ENCODE measurements at regions not wholly inside any gene's neighbourhood (a gene's known extent, or its start where the extent isn't known, plus 50 kb on each side); places are given as distances from the start of the nearest gene placed in this dataset.

DNA sequence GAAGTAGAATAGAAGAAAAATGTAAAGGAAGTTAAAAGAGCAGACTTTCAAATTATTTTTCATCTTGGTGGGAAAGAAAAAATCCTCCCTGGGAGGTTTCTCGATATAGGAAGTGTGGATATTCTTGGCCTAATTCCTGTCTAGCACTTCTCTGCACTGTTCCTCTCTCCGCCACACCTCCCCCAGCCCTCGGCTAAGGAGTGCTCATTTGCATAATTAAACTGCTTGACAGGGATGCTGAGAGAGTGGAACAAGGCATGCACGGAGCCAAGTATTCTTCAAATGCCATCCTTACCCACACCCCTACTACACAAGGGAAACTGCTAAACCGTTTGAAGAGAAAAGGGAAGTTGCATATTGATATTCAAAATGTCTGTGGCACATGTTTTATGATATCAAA, 511.0 kb upstream of the HTR2A start:
- WGBS, 2 donors: 42% methylated on average over 5 of the region's 5 CpGs
- no peak for DNase-seq
- Histone ChIP-seq H3K4me1 (ENCODE audit: control insufficient read depth in 1 of 2, insufficient read depth in 2 of 2, low read length in 2 of 2) (no peaks in the 10 kb centered on the region), H3K27ac (ENCODE audit: low read depth in 1 of 2, low read length in 2 of 2) (no peak overlapping the region), H3K4me3 (ENCODE audit: low read length in 2 of 2) (no peak overlapping the region), H3K36me3 (ENCODE audit: control insufficient read depth in 1 of 2, insufficient read depth in 2 of 2, low read length in 1 of 2) (no peaks in the 10 kb centered on the region), H3K9me3 (ENCODE audit: control insufficient read depth, low read length) (no peaks in the 10 kb centered on the region), H3K27me3 (ENCODE audit: control insufficient read depth in 1 of 2, insufficient read depth in 2 of 2, low read length in 1 of 2) (no peaks in the 10 kb centered on the region)
- intact Hi-C loops (cut with DNase I): no loop called here
- no peak for ATAC-seq (ENCODE audit: low FRiP score)

DNA sequence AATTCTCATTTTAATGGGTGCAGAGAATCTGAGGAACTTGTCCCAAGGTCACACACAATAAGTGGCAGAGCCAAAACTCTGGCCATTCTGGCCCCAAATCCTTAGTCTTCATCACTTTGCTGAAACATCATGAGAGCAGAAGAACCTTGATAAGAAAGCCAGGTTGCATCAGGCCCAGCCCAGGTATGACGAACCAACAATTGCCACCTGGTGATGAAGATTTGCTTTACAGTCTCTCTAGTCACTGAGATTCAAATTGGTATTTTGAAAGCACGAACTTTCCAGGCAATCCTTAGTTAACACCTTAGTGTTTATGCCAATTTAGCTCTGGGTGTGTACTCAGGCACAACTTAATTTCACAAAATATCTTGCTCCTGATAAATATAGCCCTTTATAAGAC, 502.7 kb upstream of the HTR2A start:
- no peaks in the 10 kb centered on the region for H3K9me3 ChIP-seq (ENCODE audit: control insufficient read depth, low read length)
- H3K4me1 ChIP-seq (ENCODE audit: control insufficient read depth in 1 of 2, insufficient read depth in 2 of 2, low read length in 2 of 2): no peaks in the 10 kb centered on the region
- no peak overlapping the region for H3K27ac ChIP-seq (ENCODE audit: low read depth in 1 of 2, low read length in 2 of 2)
- ATAC-seq (ENCODE audit: low FRiP score) (no peak), DNase-seq (no peak)
- no peaks in the 10 kb centered on the region for H3K27me3 ChIP-seq (ENCODE audit: control insufficient read depth in 1 of 2, insufficient read depth in 2 of 2, low read length in 1 of 2)
- no peaks in the 10 kb centered on the region for H3K36me3 ChIP-seq (ENCODE audit: control insufficient read depth in 1 of 2, insufficient read depth in 2 of 2, low read length in 1 of 2)
- H3K4me3 ChIP-seq (ENCODE audit: low read length in 2 of 2): no peak overlapping the region
- intact Hi-C loops (cut with DNase I): no loop called here
- WGBS, 2 donors: 35 to 49% methylated on average over 2 of the region's 2 CpGs

DNA sequence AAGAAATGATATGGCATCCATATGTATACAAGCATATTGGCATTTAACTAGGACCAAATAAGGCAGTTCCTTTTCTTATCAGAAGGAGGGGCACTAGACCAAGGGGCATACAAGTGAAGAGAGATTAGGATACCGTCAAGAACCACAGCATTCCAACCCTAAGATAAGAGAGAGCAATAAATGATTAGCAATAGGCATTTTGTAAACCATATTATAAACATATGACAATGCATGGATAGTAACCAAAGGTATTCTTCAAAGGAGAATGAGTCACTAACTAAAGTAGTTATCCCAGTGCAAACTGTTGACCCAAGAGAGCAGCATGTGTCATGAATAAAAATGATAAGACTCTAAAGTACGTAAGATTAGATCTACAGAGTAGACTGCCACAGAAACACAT, 500.9 kb upstream of the HTR2A start:
- intact Hi-C loops (cut with DNase I): no loop called here
- Histone ChIP-seq H3K4me3 (ENCODE audit: low read length in 2 of 2) (no peak overlapping the region), H3K27ac (ENCODE audit: low read depth in 1 of 2, low read length in 2 of 2) (no peak overlapping the region), H3K9me3 (ENCODE audit: control insufficient read depth, low read length) (no peaks in the 10 kb centered on the region), H3K27me3 (ENCODE audit: control insufficient read depth in 1 of 2, insufficient read depth in 2 of 2, low read length in 1 of 2) (no peaks in the 10 kb centered on the region), H3K4me1 (ENCODE audit: control insufficient read depth in 1 of 2, insufficient read depth in 2 of 2, low read length in 2 of 2) (no peaks in the 10 kb centered on the region), H3K36me3 (ENCODE audit: control insufficient read depth in 1 of 2, insufficient read depth in 2 of 2, low read length in 1 of 2) (no peaks in the 10 kb centered on the region)
- ATAC-seq (ENCODE audit: low FRiP score) (no peak), DNase-seq (no peak)
- WGBS, 2 donors: 22 to 26% methylated on average over 2 of the region's 2 CpGs

DNA sequence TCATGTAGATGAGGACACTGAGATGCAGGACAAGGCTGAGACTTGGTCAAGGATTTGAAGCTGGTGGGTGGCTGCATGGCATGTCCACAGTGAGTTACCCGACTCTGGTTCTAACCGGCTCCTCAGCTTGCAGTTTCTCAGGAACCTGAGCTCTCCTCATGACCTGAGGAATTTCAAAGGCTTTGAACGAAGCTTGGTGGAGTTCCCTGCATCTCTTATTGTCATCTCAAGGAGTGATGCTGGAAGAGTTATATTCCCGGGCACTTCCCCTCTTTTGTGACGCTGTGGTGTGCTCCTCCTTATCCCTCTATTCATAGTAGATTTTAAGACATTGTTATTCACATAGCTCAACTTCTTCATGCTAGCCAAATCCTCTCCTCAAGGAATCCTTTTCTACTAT, 500.1 kb upstream of the HTR2A start:
- WGBS, 2 donors: 59 to 61% methylated on average over 5 of the region's 5 CpGs
- H3K36me3 ChIP-seq (ENCODE audit: control insufficient read depth in 1 of 2, insufficient read depth in 2 of 2, low read length in 1 of 2): no peaks in the 10 kb centered on the region
- DNase-seq (no peak), ATAC-seq (ENCODE audit: low FRiP score) (no peak)
- no peak overlapping the region for H3K27ac ChIP-seq (ENCODE audit: low read depth in 1 of 2, low read length in 2 of 2)
- H3K4me1 ChIP-seq (ENCODE audit: control insufficient read depth in 1 of 2, insufficient read depth in 2 of 2, low read length in 2 of 2): no peaks in the 10 kb centered on the region
- intact Hi-C loops (cut with DNase I): no loop called here
- H3K9me3 ChIP-seq (ENCODE audit: control insufficient read depth, low read length): no peaks in the 10 kb centered on the region
- H3K4me3 ChIP-seq (ENCODE audit: low read length in 2 of 2): no peak overlapping the region
- no peaks in the 10 kb centered on the region for H3K27me3 ChIP-seq (ENCODE audit: control insufficient read depth in 1 of 2, insufficient read depth in 2 of 2, low read length in 1 of 2)

DNA sequence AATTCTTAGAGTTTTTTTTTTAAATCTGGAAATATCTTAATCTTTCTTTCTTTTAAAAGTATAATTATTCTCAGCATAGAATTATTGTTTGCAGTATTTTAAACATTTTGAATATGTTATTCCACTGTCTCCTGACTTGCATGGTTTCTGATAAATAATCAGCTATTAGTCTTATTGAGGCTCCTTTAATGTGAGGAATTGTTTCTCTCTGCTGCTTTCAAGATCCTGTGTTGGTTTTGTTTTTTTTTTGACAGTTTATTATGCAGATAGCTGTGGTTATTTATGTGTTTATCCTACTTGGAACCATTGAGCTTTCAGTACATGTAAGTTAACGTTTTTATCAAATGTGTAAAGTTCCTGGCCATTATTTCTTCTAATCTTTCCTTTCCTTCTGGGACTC, 477.9 kb upstream of the HTR2A start:
- intact Hi-C loops (cut with DNase I): no loop called here
- Histone ChIP-seq H3K27me3 (ENCODE audit: control insufficient read depth in 1 of 2, insufficient read depth in 2 of 2, low read length in 1 of 2) (no peaks in the 10 kb centered on the region), H3K36me3 (ENCODE audit: control insufficient read depth in 1 of 2, insufficient read depth in 2 of 2, low read length in 1 of 2) (no peaks in the 10 kb centered on the region), H3K4me1 (ENCODE audit: control insufficient read depth in 1 of 2, insufficient read depth in 2 of 2, low read length in 2 of 2) (no peaks in the 10 kb centered on the region), H3K9me3 (ENCODE audit: control insufficient read depth, low read length) (peaks cover 1% of the 10 kb centered on the region), H3K4me3 (ENCODE audit: low read length in 2 of 2) (no peak overlapping the region), H3K27ac (ENCODE audit: low read depth in 1 of 2, low read length in 2 of 2) (no peak overlapping the region)
- no peak for ATAC-seq (ENCODE audit: low FRiP score)
- 58 to 67% methylated on average over 1 of the region's 1 CpG for WGBS, 2 donors
- no peak for DNase-seq

DNA sequence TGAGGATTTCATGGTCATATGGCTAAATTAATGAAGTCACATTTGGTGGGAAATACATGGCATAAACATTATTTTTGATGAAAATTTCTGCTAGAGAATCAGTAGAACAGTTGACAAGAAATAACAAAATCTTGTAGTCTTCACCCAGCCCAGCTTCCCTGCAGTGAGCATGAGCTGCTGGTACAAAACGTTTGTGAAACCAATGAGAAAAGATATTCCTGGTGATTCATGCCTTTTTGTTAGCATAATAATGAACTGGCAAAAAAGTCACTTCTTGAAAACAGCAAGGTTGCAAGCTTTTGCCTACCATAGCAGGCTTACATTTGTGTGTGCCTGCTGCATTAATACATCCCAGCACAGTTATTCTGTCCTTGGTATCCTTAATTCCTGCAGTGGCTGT, 475.9 kb upstream of the HTR2A start:
- Histone ChIP-seq H3K4me1 (ENCODE audit: control insufficient read depth in 1 of 2, insufficient read depth in 2 of 2, low read length in 2 of 2) (no peaks in the 10 kb centered on the region), H3K4me3 (ENCODE audit: low read length in 2 of 2) (no peak overlapping the region), H3K27me3 (ENCODE audit: control insufficient read depth in 1 of 2, insufficient read depth in 2 of 2, low read length in 1 of 2) (no peaks in the 10 kb centered on the region), H3K9me3 (ENCODE audit: control insufficient read depth, low read length) (peaks cover 1% of the 10 kb centered on the region), H3K27ac (ENCODE audit: low read depth in 1 of 2, low read length in 2 of 2) (no peak overlapping the region), H3K36me3 (ENCODE audit: control insufficient read depth in 1 of 2, insufficient read depth in 2 of 2, low read length in 1 of 2) (no peaks in the 10 kb centered on the region)
- DNase-seq: no peak
- intact Hi-C loops (cut with DNase I): no loop called here
- 4 to 6% methylated on average over 1 of the region's 1 CpG for WGBS, 2 donors
- no peak for ATAC-seq (ENCODE audit: low FRiP score)

DNA sequence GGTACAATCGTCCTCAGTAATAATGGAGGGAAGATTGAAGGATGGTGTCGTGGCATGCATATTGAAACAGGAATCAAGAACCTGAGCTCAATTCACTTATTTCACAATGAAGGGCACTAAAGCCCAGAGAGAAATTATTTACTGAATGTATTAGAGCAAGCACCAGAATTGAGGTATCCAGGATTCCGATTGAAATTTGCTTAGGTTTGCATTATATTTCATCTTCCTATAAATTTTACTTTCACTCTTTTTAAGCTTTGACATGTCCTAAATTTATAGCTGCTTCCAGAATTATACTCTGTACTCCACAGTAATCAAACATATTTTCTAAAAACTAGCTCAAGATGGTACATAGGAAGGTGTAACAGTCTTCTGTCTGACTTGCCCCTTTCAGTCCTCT, 454.9 kb upstream of the HTR2A start:
- Histone ChIP-seq H3K9me3 (ENCODE audit: control insufficient read depth, low read length) (no peaks in the 10 kb centered on the region), H3K27me3 (ENCODE audit: control insufficient read depth in 1 of 2, insufficient read depth in 2 of 2, low read length in 1 of 2) (no peaks in the 10 kb centered on the region), H3K4me1 (ENCODE audit: control insufficient read depth in 1 of 2, insufficient read depth in 2 of 2, low read length in 2 of 2) (no peaks in the 10 kb centered on the region), H3K27ac (ENCODE audit: low read depth in 1 of 2, low read length in 2 of 2) (no peak overlapping the region), H3K36me3 (ENCODE audit: control insufficient read depth in 1 of 2, insufficient read depth in 2 of 2, low read length in 1 of 2) (no peaks in the 10 kb centered on the region), H3K4me3 (ENCODE audit: low read length in 2 of 2) (no peak overlapping the region)
- DNase-seq (no peak), ATAC-seq (ENCODE audit: low FRiP score) (no peak)
- 85 to 91% methylated on average over 3 of the region's 3 CpGs for WGBS, 2 donors
- intact Hi-C loops (cut with DNase I): no loop called here

DNA sequence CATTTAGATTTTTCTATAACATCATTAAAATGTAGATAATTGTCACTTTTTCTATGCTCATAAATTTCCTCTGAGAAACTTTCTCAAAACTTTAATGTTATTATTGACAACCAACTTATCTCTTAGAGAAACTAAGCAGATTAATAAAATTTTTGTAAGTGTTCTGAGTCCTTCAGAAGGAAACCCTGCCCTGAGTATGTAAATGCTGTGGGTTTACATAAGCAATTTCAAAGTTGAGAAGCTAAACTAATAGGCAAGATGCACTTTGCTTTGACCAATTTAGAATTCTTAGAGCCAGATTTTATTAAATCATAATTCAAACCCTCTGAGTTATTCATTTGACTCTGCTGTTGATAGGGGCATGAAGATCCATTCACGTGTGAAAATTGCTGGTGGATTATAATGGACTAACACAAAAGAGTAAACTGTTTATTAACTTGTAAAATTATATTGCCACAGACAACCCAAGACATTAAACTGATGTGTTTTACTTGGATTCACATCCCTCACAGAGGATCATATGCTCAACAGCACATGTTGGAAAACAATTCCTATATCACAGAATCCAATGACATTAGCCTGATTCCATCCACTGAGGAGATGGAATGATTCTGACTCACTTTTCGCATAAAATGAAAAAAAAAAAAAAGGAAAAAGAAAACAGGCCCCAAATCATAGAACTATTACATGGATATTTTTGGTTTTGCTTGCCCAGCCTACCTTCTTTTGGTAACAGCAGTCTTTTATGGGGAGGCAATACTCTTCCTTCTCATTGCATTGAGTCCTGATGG, 453.7 kb upstream of the HTR2A start:
- Histone ChIP-seq H3K27ac (ENCODE audit: low read depth in 1 of 2, low read length in 2 of 2) (no peak overlapping the region), H3K9me3 (ENCODE audit: control insufficient read depth, low read length) (no peaks in the 10 kb centered on the region), H3K4me1 (ENCODE audit: control insufficient read depth in 1 of 2, insufficient read depth in 2 of 2, low read length in 2 of 2) (no peaks in the 10 kb centered on the region), H3K36me3 (ENCODE audit: control insufficient read depth in 1 of 2, insufficient read depth in 2 of 2, low read length in 1 of 2) (no peaks in the 10 kb centered on the region), H3K4me3 (ENCODE audit: low read length in 2 of 2) (no peak overlapping the region), H3K27me3 (ENCODE audit: control insufficient read depth in 1 of 2, insufficient read depth in 2 of 2, low read length in 1 of 2) (no peaks in the 10 kb centered on the region)
- ATAC-seq (ENCODE audit: low FRiP score): no peak
- 58 to 82% methylated on average over 2 of the region's 2 CpGs for WGBS, 2 donors
- no peak for DNase-seq
- intact Hi-C loops (cut with DNase I): no loop called here

DNA sequence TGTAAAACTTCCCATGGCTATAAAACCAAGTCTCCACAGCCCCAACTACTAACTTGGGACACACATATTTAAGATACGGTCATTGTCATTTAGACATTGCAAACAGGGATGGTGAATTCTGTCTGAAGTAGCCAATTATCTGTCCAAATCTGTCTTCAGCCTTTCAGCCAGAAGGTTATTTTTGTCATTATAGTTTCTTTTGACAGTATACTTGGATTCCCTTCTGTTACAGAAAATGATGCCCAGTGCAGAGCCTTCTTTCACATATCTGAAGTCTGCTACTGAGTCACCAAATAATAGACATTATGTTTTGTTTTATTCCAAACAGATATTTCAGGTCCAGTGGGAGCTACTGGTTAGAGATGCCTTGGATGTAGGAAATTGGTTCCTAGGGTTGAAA, 452.4 kb upstream of the HTR2A start:
- no peaks in the 10 kb centered on the region for H3K27me3 ChIP-seq (ENCODE audit: control insufficient read depth in 1 of 2, insufficient read depth in 2 of 2, low read length in 1 of 2)
- ATAC-seq (ENCODE audit: low FRiP score) (no peak), DNase-seq (no peak)
- intact Hi-C loops (cut with DNase I): no loop called here
- no peak overlapping the region for H3K4me3 ChIP-seq (ENCODE audit: low read length in 2 of 2)
- no peaks in the 10 kb centered on the region for H3K9me3 ChIP-seq (ENCODE audit: control insufficient read depth, low read length)
- H3K36me3 ChIP-seq (ENCODE audit: control insufficient read depth in 1 of 2, insufficient read depth in 2 of 2, low read length in 1 of 2): no peaks in the 10 kb centered on the region
- no peak overlapping the region for H3K27ac ChIP-seq (ENCODE audit: low read depth in 1 of 2, low read length in 2 of 2)
- H3K4me1 ChIP-seq (ENCODE audit: control insufficient read depth in 1 of 2, insufficient read depth in 2 of 2, low read length in 2 of 2): no peaks in the 10 kb centered on the region
- WGBS, 2 donors: 89 to 94% methylated on average over 1 of the region's 1 CpG

Measured in aorta (tissue), 5 donors.